Epithelial cell of esophagus (primary cell): ENCODE measurements at regions not wholly inside any gene's neighbourhood (a gene's known extent, or its start where the extent isn't known, plus 50 kb on each side); places are given as distances from the start of the nearest gene placed in this dataset.
A peak's percentile ranks its signal among the peaks of the same experiment; 100 is the strongest.

ENCODE experiments used
- DNase-seq: peaks from one replicate; pipeline ENCODE4 v3.0.0; 2010; ENCODE audit warnings: low read depth
- H3K4me3 ChIP-seq: 2 replicates; pipeline ENCODE4 v1.5.1; 2011; ENCODE audit warnings: mild to moderate bottlenecking, low read length, control low read depth
- CTCF ChIP-seq: IDR thresholded peaks from 2 replicates; pipeline ENCODE4 v1.5.1; 2011; ENCODE audit warnings: low read depth, mild to moderate bottlenecking, low read length, control low read depth, inconsistent platforms; ENCODE audit not compliant: insufficient read depth; ENCODE audit errors: missing control alignments

GRCh38 chr10:71072823-71073210, 139.6 kb upstream of the UNC5B start:
- no peak overlapping the region for H3K4me3 ChIP-seq
- no peak for DNase-seq
- no peak for TF ChIP-seq CTCF

DNA sequence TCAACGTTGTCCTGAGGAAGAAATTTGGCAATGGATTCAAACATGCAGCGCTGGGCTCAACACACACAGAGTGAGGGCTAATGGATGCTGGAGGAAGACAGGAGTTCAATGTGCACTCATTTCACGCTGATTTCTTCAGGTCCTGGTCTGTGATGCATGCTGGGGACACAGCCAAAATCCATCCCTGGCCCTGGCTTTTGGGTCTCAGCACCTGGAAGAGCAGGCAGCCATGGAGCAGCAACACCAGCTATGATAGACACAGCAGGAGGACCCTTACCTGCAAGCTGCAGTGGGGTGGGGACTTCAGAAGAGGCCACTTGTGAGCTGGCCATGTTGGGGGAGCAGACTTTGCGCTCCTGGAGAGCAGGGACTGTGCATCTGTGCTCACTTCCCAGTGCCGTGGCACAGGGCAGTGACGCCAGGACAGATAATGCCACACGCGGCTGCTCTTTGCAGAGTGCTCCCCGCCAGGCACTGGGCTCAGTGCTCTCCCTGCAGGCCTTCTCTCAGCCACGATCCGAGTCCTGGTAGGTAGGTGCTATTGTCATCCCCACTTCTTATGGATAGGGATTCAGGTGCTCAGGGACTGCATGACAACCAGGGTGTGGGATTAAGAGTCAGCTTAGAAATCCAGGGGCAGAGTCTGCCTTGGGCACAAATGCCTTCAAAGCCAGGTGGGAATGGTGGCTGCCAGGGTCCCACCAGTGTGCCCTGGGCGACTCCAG, 138.8 kb upstream of the UNC5B start:
- DNase-seq: no peak
- no peak for TF ChIP-seq CTCF
- no peak overlapping the region for H3K4me3 ChIP-seq

- no peak for TF ChIP-seq CTCF
- DNase-seq: peak; percentile 52
- no peak overlapping the region for H3K4me3 ChIP-seq
Measured at GRCh38 chr10:71074176-71074755, 138.1 kb upstream of the UNC5B start.

- TF ChIP-seq CTCF: no peak
- peak; percentile 66 for DNase-seq
- no peak overlapping the region for H3K4me3 ChIP-seq
Measured at GRCh38 chr10:71075086-71075758, 137.1 kb upstream of the UNC5B start.

GRCh38 chr10:71075759-71076472, 136.5 kb upstream of the UNC5B start:
- no peak for TF ChIP-seq CTCF
- no peak for DNase-seq
- H3K4me3 ChIP-seq: no peak overlapping the region

- no peak for TF ChIP-seq CTCF
- no peak overlapping the region for H3K4me3 ChIP-seq
- no peak for DNase-seq
Measured at GRCh38 chr10:71076473-71077142, 135.8 kb upstream of the UNC5B start.
